GM23338 (cell line): ENCODE measurements at regions not wholly inside any gene's neighbourhood (a gene's known extent, or its start where the extent isn't known, plus 50 kb on each side); places are given as distances from the start of the nearest gene placed in this dataset.

Experiments used
- CREB1 ChIP-seq: fragments of 250-450 bp; sonication (Bioruptor Pico); IDR thresholded peaks from 2 replicates; pipeline ENCODE4 v1.5.0; 2020; ENCODE audit warnings: low read depth, mild to moderate bottlenecking, moderate library complexity
- EZH2 ChIP-seq: fragments of 200-600 bp; sonication (generic); IDR thresholded peaks from one replicate; pipeline ENCODE4 v1.8.0; 2017; ENCODE audit warnings: antibody characterized with exemption, mild to moderate bottlenecking, low read depth; ENCODE audit not compliant: unreplicated experiment
- EZH2phosphoT487 ChIP-seq: fragments of 200-600 bp; sonication (generic); IDR thresholded peaks from one replicate; pipeline ENCODE4 v1.8.1; 2018; ENCODE audit warnings: antibody characterized with exemption; ENCODE audit not compliant: unreplicated experiment
- JUNB ChIP-seq: IDR thresholded peaks from one replicate; pipeline ENCODE4 v1.6.1; 2016; ENCODE audit warnings: antibody characterized with exemption; ENCODE audit not compliant: unreplicated experiment
- NANOG ChIP-seq: IDR thresholded peaks from 2 replicates; pipeline ENCODE4 v1.6.1; 2016; ENCODE audit warnings: antibody characterized with exemption, borderline replicate concordance
- POLR2AphosphoS5 ChIP-seq: IDR thresholded peaks from 2 replicates; pipeline ENCODE4 v1.6.1; 2016; ENCODE audit warnings: antibody characterized with exemption, low read depth
- STAT1 ChIP-seq: IDR thresholded peaks from one replicate; pipeline ENCODE4 v1.6.1; 2016; ENCODE audit warnings: antibody characterized with exemption; ENCODE audit not compliant: unreplicated experiment
- ZNF114 ChIP-seq: fragments of 250-450 bp; sonication (Bioruptor Pico); IDR thresholded peaks from 2 replicates; pipeline ENCODE4 v1.5.0; 2020; ENCODE audit warnings: mild to moderate bottlenecking, moderate library complexity
- TF ChIP-seq, protein P1 (sequence below), 2 experiments: fragments of 200-600 bp in 1 of 2; sonication (generic) in 1 of 2; conservative IDR thresholded peaks; 2 replicates each; pipeline versions ENCODE4 v1.5.1 to v1.6.1; 2016 to 2017; ENCODE audit warnings: antibody characterized with exemption in 2 of 2, low read depth in 2 of 2, mild to moderate bottlenecking in 2 of 2, moderate library complexity in 1 of 2
- TF ChIP-seq, protein P2 (sequence below): IDR thresholded peaks from one replicate; pipeline ENCODE4 v1.6.1; 2018; ENCODE audit warnings: antibody characterized with exemption; ENCODE audit not compliant: unreplicated experiment
- TF ChIP-seq, protein P3 (sequence below): IDR thresholded peaks from 2 replicates; pipeline ENCODE4 v1.6.1; 2016; ENCODE audit warnings: antibody characterized with exemption

DNA sequence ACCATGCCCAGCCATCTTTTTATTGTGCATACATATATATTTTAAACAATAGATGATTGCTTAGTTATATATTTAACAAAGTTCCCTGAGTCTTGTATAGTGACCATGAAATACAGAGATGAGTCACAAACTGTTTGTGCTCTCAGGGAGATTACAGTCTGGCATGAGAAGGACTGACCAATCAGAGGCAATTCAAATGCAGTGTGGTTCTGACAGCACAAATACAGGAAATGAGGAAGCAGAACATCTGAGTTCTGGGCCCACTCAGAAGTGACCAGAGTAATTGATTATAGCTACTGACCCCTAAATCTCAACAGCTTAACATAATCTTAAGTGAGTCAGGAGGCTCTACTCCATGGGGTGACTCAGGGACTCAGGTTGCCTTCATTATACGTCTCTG is 534.5 kb downstream of the OMA1 start:
- TF ChIP-seq, protein P1, sequence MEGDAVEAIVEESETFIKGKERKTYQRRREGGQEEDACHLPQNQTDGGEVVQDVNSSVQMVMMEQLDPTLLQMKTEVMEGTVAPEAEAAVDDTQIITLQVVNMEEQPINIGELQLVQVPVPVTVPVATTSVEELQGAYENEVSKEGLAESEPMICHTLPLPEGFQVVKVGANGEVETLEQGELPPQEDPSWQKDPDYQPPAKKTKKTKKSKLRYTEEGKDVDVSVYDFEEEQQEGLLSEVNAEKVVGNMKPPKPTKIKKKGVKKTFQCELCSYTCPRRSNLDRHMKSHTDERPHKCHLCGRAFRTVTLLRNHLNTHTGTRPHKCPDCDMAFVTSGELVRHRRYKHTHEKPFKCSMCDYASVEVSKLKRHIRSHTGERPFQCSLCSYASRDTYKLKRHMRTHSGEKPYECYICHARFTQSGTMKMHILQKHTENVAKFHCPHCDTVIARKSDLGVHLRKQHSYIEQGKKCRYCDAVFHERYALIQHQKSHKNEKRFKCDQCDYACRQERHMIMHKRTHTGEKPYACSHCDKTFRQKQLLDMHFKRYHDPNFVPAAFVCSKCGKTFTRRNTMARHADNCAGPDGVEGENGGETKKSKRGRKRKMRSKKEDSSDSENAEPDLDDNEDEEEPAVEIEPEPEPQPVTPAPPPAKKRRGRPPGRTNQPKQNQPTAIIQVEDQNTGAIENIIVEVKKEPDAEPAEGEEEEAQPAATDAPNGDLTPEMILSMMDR (conservative IDR thresholded peaks at IDR 0.05; ENCODE audit: low read depth in 2 of 2) = no peak
- TF ChIP-seq POLR2AphosphoS5 (no peak), CREB1 (CRISPR knock-in tag) (no peak), EZH2 (no peak), STAT1 (no peak), EZH2phosphoT487 (no peak), JUNB (no peak), ZNF114 (CRISPR knock-in tag) (no peak), NANOG (no peak)
- TF ChIP-seq, protein P2, sequence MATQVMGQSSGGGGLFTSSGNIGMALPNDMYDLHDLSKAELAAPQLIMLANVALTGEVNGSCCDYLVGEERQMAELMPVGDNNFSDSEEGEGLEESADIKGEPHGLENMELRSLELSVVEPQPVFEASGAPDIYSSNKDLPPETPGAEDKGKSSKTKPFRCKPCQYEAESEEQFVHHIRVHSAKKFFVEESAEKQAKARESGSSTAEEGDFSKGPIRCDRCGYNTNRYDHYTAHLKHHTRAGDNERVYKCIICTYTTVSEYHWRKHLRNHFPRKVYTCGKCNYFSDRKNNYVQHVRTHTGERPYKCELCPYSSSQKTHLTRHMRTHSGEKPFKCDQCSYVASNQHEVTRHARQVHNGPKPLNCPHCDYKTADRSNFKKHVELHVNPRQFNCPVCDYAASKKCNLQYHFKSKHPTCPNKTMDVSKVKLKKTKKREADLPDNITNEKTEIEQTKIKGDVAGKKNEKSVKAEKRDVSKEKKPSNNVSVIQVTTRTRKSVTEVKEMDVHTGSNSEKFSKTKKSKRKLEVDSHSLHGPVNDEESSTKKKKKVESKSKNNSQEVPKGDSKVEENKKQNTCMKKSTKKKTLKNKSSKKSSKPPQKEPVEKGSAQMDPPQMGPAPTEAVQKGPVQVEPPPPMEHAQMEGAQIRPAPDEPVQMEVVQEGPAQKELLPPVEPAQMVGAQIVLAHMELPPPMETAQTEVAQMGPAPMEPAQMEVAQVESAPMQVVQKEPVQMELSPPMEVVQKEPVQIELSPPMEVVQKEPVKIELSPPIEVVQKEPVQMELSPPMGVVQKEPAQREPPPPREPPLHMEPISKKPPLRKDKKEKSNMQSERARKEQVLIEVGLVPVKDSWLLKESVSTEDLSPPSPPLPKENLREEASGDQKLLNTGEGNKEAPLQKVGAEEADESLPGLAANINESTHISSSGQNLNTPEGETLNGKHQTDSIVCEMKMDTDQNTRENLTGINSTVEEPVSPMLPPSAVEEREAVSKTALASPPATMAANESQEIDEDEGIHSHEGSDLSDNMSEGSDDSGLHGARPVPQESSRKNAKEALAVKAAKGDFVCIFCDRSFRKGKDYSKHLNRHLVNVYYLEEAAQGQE = no peak
- TF ChIP-seq, protein P3, sequence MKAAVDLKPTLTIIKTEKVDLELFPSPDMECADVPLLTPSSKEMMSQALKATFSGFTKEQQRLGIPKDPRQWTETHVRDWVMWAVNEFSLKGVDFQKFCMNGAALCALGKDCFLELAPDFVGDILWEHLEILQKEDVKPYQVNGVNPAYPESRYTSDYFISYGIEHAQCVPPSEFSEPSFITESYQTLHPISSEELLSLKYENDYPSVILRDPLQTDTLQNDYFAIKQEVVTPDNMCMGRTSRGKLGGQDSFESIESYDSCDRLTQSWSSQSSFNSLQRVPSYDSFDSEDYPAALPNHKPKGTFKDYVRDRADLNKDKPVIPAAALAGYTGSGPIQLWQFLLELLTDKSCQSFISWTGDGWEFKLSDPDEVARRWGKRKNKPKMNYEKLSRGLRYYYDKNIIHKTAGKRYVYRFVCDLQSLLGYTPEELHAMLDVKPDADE = no peak
